Neural crest cell (in vitro differentiated cells): ENCODE measurements at regions not wholly inside any gene's neighbourhood (a gene's known extent, or its start where the extent isn't known, plus 50 kb on each side); places are given as distances from the start of the nearest gene placed in this dataset.
"Not testable (repeated sequence)": the region's sequence is repeated elsewhere in the genome, so short reads cannot be mapped to it uniquely, and the experiment has no call there.

ENCODE experiments used
- DNase-seq: peaks from one replicate; pipeline ENCODE4 v3.0.0; 2021; ENCODE audit warnings: low read depth, mixed read lengths, low spot score
- H3K27ac Mint-ChIP-seq: one replicate; pipeline ENCODE4 v1.8.0; 2021; ENCODE audit warnings: mild to moderate bottlenecking, mixed read lengths; ENCODE audit not compliant: unreplicated experiment
- H3K27me3 Mint-ChIP-seq: 2 replicates; pipeline ENCODE4 v1.8.0; 2021; ENCODE audit warnings: low read depth, mild to moderate bottlenecking, mixed read lengths
- H3K36me3 Mint-ChIP-seq: 2 replicates; pipeline ENCODE4 v1.8.0; 2021; ENCODE audit warnings: low read depth, mild to moderate bottlenecking, mixed read lengths
- H3K4me1 Mint-ChIP-seq: 2 replicates; pipeline ENCODE4 v1.8.0; 2021; ENCODE audit warnings: mixed read lengths
- H3K4me3 Mint-ChIP-seq: one replicate; pipeline ENCODE4 v1.8.0; 2021; ENCODE audit warnings: mild to moderate bottlenecking, mixed read lengths
- H3K9me3 Mint-ChIP-seq: 2 replicates; pipeline ENCODE4 v1.8.0; 2021; ENCODE audit warnings: mixed read lengths
- CTCF ChIP-seq: fragments of 200-600 bp; sonication (generic); conservative IDR thresholded peaks from 2 replicates; pipeline ENCODE4 v1.5.0; 2021; ENCODE audit warnings: antibody characterized with exemption, mild to moderate bottlenecking

- H3K27me3 Mint-ChIP-seq: no peaks in the 10 kb centered on the region
- DNase-seq: no peak
- TF ChIP-seq CTCF: no peak
- H3K4me1 Mint-ChIP-seq: no peaks in the 10 kb centered on the region
- no peak overlapping the region for H3K4me3 Mint-ChIP-seq
- peaks cover 21% of the 10 kb centered on the region for H3K36me3 Mint-ChIP-seq
- H3K27ac Mint-ChIP-seq: no peak overlapping the region
- peaks cover 20% of the 10 kb centered on the region for H3K9me3 Mint-ChIP-seq
These were observed 203.1 kb upstream of the ARRDC3 start for GRCh38 chr5:91586232-91586631.

GRCh38 chr5:91584352-91584751, 201.2 kb upstream of the ARRDC3 start:
- Mint-ChIP-seq H3K27ac (no peak overlapping the region), H3K4me1 (no peaks in the 10 kb centered on the region), H3K27me3 (no peaks in the 10 kb centered on the region), H3K36me3 (peaks cover 17% of the 10 kb centered on the region), H3K9me3 (peaks cover 17% of the 10 kb centered on the region), H3K4me3 (no peak overlapping the region)
- no peak for TF ChIP-seq CTCF
- no peak for DNase-seq

GRCh38 chr5:91566012-91566411, 182.9 kb upstream of the ARRDC3 start:
- H3K36me3 Mint-ChIP-seq: peaks cover 23% of the 10 kb centered on the region

GRCh38 chr5:91562922-91563321, 179.8 kb upstream of the ARRDC3 start:
- H3K4me1 Mint-ChIP-seq: no peaks in the 10 kb centered on the region
- TF ChIP-seq CTCF: no peak
- no peak for DNase-seq
- H3K27me3 Mint-ChIP-seq: no peaks in the 10 kb centered on the region
- peaks cover 30% of the 10 kb centered on the region for H3K9me3 Mint-ChIP-seq
- H3K36me3 Mint-ChIP-seq: peaks cover 31% of the 10 kb centered on the region
- H3K4me3 Mint-ChIP-seq: no peak overlapping the region
- no peak overlapping the region for H3K27ac Mint-ChIP-seq

More at GRCh38 chr5:91566012-91566411, 182.9 kb upstream of the ARRDC3 start:
- not testable (repeated sequence) for H3K4me3 Mint-ChIP-seq, H3K27ac Mint-ChIP-seq, H3K27me3 Mint-ChIP-seq, H3K4me1 Mint-ChIP-seq, DNase-seq
- peaks cover 26% of the 10 kb centered on the region for H3K9me3 Mint-ChIP-seq

- Mint-ChIP-seq H3K4me1 (peaks cover 3% of the 10 kb centered on the region), H3K27ac (no peak overlapping the region), H3K4me3 (no peak overlapping the region), H3K36me3 (peaks cover 12% of the 10 kb centered on the region), H3K9me3 (peaks cover 15% of the 10 kb centered on the region), H3K27me3 (no peaks in the 10 kb centered on the region)
- no peak for TF ChIP-seq CTCF
- DNase-seq: no peak
These were observed 158.6 kb upstream of the ARRDC3 start for GRCh38 chr5:91541696-91542095.

GRCh38 chr5:91538179-91538578, 155.1 kb upstream of the ARRDC3 start:
- no peak for DNase-seq
- peaks cover 24% of the 10 kb centered on the region for H3K4me1 Mint-ChIP-seq
- peaks cover under 1% of the 10 kb centered on the region for H3K36me3 Mint-ChIP-seq
- no peak for TF ChIP-seq CTCF
- H3K4me3 Mint-ChIP-seq: no peak overlapping the region
- no peak overlapping the region for H3K27ac Mint-ChIP-seq
- peaks cover 2% of the 10 kb centered on the region for H3K9me3 Mint-ChIP-seq
- no peaks in the 10 kb centered on the region for H3K27me3 Mint-ChIP-seq
